UCSD-AML1 (cell line): ENCODE measurements at regions not wholly inside any gene's neighbourhood (a gene's known extent, or its start where the extent isn't known, plus 50 kb on each side); places are given as distances from the start of the nearest gene placed in this dataset.
"Not testable (repeated sequence)": the region's sequence is repeated elsewhere in the genome, so short reads cannot be mapped to it uniquely, and the experiment has no call there.

Experiments
- DNase-seq: peaks from one replicate; lab custom pipeline; 2025; ENCODE audit not compliant: unreplicated experiment; lab: John Stamatoyannopoulos, UW

DNA sequence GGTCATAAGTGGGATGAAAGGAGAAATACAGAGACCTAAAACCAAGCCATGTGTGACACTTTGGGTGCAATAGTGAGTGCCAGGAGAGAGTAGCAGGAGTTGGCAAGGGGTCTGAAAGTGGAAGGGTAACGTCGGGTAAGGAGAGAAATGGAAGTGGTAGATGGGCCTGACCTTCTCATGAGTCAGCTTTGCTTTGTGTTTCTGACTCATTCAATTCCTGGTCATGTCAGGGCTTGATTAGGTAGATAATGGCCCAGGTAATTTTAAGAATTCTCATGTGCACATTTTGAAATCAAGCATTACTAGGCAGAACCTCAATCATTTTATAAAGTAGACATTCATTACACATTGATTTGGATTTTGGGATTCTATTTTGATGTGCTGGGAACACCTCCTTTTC, 262.5 kb downstream of the SOX2 start:
- DNase-seq, result no peak

DNA sequence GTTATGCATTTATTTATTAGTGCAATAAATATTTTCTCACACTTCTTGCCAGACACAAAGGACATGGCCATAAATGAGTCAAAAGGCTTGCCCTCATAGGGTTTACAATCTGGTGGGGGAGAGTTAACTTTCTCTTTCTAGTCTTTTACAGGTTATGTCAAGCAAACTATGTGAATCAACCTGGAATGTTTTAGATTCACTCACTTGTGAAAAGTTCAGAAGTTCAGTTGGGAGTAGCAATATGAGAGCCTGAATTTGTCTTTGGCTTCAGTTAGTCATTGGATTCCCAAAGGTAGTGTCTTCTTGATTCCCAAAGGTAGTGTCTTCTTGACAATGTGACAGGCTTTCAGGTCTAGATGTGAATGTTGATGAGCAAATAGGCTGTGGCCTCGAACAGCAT, 264.8 kb downstream of the SOX2 start:
- DNase-seq, result no peak

DNA sequence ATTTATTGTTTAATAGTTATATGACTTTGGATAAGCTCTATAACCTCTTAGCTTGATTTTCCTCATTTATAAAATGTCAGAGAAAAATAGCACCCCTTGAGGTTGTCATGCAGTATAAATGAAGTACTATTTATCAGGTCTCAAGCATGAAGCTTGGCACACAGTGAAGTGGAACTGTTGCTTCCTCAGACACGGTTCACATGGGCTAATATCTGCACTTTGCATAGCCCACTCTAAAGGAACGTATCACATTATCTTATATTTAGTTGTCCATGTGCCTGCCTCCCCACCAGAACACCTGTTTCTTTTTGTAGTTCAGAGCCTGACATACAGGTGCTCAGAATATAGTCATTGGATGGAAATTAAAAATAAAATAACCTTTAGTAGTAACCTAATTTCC, 273.7 kb downstream of the SOX2 start:
- DNase-seq, result no peak

DNA sequence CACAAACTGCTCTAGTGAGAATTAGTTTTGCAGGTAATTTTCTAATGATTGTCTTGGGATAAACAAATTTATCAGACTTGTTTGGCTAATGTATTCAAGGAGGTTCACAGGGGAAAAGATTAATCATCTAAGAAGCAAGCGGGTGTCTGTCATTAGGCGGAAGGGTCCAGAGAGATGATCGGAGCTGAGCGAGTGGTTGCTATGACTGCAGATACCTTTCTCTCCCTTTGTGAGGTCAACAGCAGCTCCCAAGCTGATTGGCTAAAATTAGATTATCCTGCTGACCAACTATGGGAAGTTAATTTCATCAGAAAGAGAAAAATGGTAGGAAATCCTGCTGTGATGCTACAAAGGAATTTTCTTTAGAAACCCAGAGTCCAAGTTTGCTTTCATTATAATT, 276.0 kb downstream of the SOX2 start:
- DNase-seq, result no peak

DNA sequence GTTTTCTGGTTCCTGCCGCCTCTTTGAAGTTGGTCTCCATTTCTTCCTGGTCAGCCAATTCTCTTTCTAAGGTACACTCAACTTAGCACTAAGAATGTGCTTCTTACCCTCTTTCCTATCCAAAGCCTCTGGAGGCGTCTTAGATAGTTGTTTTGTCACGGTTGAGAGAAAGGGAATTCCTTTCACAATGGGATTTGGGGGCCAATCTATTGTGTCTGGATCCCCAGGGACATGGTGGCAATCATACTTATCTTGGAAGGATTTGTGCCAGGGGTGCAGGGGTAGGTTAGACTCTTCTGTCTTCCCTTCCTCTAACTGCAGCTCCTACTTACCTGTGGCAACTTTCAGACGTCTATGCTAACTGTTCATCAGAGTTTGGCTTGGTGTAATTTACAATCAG, 287.1 kb downstream of the SOX2 start:
- DNase-seq, result no peak

DNA sequence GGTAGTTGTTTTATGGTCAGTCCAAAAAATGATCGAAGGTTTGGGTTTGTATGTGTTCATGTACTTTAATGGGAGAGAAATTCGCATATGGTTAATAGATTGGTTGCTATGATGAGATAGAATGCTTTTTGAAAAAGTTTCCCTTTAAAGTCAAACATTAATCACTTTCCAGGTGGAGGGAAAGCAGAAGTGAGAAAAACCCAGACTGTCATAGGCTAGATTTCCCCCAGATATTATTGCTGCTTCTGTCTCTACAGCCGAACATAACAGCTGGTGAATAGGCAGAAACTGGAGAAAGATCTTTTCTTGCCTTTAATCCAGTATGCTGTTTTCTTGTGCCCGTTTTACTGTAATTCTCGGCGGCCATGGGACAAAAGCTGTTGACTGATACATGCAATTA, 287.6 kb downstream of the SOX2 start:
- no peak for DNase-seq

DNA sequence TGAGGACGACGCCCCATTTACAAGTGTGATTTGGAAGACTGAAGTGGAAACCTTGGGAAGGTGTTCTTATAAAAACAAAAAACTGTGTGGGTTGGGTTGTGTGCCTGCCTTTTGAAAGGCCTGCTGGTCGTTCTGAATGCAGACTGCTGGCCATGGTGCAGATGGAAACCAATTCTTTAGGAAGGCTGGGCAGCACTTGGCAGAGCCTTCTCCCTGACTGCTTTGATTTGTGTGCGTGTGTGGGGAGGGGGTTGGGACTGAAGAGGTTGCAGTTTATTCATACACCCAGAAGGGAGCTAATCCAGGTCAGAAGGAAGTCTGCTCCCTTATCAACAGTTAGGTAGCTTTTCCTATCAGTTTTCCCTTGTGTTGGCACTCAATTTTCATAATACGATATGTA, 288.7 kb downstream of the SOX2 start:
- DNase-seq, result no peak

DNA sequence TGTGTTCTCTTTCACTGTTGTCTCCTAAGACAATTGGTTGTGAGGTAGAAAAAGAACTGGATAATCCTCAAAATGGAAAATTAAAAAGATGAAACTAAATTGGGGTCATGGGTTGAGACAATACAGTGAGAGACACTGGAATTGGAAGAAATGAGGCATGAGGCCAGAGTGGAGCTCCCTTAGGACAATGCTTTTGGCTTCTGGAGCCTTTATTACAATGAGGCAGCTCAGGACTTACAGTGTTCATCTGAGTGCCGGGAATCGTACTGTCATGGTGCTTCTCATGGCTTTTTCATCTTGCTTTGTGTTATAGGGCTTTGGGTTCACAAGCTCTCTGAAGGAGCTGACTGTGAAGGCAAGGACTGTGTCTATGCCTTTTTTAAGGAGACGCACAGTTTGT, 293.5 kb downstream of the SOX2 start:
- no peak for DNase-seq

DNA sequence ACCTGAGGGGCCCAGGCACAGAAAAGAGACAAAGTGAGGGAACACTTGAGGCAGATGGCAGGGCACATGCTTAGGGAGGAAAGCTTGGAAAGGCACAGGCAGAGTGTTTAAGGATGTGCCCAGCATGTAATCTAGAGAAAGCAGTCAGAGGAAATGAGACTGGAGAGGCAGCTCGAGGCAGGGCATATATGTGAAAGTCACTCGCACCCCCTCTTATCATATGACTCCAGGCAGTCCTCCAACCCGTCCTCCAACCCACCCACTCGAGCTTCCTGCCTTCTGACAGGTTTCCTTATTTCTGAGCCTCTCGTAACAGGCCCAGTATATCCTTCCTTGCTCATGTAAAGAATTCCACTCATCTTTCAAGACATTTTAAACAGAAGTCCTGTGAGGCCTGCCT, 294.0 kb downstream of the SOX2 start:
- DNase-seq, result peak; percentile 13

DNA sequence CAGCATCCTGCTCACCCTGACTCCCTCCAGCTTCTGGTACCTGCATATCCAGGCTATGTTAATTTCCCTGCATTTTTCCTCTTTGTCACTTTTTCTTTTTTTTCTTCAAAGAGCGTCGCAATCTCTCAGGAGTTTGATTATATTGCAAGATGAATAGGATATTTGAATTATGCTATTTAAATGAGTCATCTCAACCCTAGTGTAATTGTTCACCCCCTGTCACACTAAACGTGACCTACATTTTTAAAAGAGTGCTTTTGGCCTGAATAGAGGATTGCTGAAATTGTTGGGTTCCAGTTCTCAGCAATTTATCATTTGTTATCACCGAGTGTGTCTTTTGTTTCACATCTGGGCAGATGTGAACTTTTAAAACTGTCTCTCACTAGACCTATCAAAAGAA, 294.7 kb downstream of the SOX2 start:
- no peak for DNase-seq

DNA sequence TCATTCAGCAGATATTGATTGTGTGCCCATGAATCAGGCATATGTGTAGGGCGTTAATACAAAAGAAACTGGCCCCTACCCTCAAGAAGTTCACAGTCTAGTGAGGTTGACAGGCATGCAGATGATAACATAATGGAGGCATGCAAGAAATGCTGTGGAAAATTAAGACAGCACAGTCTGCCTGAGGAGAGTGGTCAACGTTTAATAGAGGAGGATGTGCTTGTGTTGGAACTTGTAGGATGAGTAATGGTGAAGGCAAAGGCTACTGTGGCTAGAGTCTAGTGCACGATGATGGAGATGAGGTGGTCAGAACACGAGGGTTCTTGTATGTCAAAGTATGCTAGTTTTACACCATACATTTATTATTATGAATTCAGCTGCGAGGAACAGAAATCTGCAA, 295.7 kb downstream of the SOX2 start:
- DNase-seq, result no peak

DNA sequence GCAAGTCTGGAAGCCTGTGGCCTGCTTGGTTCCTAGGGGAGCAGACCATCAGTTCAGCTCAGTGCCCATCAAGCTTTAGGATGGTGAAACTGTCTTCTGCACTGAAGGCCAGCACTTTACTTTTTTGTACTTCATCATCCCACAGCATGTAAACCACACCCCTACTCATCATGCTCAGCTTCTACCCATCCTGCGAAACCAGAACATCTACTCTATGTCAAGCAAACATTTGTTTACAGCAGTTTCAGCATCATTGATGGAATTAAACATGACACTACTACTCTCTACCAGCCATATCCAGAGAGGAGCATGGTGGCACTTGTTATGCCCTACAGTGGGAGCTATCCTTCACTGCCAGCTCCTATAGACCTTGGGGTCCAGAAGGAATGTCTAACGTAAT, 306.6 kb downstream of the SOX2 start:
- no peak for DNase-seq

DNA sequence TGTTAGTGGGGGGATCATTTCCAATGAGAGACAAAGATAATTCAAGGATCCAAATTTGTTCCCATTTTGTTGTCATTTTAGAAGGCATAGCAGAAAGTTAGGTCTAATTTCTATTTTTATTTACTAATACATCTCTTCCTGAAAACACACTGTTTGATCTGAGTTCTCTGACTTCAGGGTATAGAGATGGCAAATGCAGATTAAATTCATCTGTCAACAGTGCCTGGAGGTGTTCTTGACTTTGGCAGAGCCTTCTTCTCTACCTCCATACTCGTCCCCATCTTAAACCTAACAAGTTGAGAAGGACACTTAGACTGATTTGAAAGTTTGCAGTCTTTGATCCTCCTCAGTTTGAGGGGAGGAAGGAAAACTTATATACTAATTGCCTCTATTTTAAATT, 308.2 kb downstream of the SOX2 start:
- DNase-seq, result no peak

DNA sequence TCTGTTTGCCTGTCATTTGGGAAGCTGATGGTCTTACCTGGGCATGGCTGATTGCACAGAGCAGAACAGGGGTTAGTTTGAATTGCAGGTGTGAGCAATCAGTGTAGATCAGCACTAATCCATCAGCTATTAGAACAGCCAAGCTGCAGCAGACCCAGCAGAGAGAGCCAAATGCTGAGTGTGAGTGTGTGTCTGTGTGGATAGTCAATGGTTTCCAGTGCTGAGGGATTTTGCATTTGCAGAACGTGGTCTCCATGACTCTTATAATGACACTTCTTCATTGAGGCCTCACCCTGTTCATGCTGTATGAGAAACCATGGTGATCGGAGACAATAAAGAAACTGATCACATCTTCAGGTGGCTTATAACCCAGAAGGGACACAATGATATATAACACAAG, 312.1 kb downstream of the SOX2 start:
- no peak for DNase-seq

DNA sequence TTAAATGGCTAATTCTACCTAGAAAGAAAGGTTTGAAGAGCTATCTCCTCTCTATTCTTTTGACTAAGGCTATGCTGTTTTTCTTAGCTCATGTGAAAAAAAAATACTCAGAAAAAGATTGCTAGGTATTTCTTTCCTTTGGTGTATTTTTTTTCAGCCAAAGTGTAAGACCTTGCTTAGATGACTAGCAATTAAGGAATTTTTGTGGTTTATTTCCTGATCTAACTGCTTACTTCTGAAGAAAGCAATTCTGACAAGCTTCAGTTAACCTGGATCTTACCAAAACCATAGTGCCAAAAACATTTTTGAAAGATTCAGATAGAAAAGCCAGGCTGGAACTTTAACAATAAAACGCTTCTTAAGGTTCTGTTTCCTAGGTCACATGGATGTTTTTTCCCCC, 315.6 kb downstream of the SOX2 start:
- DNase-seq, result no peak

DNA sequence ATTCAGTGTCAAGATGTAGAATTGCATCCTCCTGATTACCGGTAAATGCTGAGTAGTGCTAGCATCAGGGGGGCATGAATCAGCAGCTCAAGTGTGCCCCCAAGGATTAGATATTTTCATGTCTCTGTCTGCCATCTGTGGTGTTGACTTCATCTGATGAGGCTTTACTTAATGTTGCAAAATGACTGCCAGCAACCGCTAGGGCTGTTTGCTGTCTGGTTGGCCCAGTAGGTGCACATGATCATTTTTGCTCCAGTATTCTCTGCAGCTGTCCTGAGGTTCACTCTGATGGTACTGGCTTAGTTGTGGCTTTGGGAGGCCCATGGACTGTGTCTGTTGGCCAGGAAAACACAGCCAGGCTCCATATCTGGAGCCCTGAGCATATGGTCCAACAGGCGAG, 316.4 kb downstream of the SOX2 start:
- no peak for DNase-seq

DNA sequence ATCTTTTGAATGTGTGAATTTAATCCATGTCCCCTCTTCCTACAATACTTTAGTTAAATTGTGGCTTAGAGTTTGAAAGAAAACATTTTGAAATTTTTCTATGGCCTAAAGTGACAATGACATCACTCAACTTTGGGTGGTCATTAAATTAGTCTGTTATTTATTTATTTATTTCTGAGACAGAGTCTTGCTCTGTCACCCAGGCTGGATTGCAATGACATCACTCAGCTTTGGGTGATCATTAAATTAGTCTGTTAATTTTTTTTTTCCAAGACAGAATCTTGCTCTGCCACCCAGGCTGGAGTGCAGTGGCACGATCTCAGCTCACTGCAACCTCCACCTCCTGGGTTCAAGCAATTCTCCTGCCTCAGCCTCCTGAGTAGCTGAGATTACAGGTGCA, 322.5 kb downstream of the SOX2 start:
- DNase-seq, result not testable (repeated sequence)

DNA sequence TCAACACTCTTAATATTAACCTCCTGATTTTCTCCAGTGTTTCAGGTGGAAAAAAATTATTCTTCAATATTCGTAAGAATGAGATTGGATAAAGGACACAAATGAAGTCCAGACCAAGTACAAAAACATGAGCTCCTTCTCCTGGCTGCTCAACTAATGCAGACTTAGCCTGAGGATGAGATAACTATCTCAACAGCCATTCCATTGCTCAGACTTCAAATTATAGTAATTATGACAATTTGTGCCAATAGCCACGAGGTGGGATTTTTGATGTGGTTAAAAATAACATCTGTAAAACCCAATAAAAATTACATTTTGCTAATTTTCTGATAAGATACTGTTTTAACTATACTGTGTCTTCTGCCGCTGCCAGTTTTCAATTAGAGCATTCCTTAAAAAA, 323.6 kb downstream of the SOX2 start:
- DNase-seq, result no peak

DNA sequence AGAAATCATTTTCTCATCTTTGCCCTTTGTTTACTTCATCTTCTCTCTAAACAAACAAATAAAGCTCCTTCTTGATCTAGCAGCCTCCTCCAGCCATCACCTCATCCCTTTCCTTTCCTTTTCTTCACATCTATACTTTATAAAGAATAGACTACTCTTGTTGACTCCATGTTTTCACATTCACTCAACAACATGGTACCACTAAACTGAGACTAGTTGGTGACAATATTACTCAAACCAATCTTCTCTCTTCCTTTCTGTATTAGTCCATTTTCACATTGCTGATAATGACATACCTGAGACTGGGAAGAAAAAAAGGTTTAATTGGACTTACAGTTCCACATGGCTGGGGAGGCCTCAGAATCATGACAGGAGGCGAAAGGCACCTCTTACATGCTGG, 324.7 kb downstream of the SOX2 start:
- DNase-seq, result no peak

DNA sequence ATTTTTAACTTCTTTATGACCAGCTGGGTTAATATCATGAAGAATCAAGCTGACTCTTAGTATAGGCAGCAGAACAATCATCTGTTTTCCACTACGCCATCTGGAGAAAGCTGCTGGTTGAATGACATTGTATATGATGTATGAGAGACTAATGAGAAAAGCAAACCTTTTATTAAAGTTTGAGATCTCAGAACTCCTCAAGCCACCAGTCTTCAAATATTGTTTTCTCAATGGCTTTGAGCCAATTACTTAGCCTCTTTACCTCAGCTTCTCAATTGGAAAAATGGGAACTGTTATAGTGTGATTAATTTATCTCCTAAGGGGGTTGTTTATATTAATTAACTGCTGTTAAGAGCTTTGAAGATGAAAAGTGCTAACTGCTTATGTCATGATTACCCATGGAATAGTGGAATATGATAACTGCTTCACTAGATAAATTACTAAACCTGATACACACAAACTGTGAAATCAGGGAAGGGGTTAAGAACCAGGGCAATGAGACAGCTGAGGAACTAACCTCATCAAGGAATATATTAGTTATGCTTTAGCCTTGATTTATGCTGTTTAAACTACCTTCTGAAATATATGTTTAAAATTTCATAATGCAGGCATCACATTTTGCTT, 330.1 kb downstream of the SOX2 start:
- no peak for DNase-seq

DNA sequence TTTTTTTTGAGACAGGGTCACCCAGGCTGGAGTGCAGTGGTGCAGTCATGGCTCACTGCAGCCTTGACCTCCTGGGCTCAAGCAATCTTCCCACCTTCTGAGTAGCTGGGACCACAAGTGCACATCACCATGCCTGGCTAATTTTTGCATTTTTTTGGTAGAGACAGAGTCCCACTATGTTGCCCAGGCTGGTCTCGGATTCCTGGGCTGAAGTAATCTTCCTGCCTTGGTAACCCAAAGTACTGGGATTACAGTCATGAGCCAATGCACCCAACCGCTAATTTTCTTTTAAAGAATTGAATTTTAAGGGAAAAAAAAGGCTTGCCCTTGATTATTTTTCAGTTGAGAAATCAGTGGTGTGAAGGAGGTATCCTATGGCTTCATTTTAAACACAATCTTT, 334.0 kb downstream of the SOX2 start:
- DNase-seq, result no peak

DNA sequence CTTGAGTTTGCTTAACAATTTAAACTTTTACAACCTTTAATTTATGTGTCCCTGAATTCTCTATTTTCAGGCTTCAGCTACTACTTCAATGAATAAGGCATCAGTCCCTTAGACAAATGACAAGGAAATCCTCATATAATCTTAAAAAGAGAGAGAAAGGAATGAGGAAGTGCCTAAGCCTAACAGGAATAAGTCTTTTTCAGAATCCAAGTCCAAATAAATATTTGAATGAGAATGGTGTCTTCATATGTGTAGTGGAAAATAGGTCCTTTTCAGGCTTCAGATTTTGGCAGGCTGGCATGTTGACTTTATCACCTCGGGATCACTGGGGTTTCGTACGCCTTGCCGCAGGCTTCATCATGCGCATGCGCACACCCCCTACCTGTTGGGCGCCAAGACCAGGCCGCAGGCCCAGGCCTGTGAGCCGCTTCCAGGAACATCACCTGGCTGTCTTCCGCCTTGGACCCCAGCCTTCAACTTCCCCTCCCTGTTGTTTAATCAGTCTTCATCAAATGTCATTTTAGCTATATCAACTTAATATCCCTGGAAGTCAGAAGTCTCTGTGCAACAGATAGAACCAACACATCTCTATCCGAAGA, 334.5 kb downstream of the SOX2 start:
- no peak for DNase-seq

DNA sequence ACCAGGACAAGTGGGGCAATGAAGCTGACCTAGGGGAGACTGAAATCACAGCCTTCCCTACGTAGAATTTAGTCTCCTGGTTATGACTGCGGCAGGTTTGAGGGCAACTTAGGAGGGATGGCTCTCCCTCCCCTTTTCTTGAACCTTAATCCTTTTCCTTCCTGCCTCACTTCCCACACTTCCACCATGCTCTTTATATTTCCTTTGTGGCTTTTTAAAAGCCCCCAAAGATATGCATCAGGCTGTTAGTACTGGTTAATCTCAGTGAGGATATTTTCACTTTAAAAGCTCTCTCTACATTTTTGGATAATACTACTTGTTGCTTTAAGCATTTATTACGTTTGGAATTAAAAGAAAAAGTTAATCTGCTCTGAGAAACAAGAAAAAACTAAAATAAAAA, 339.2 kb downstream of the SOX2 start:
- DNase-seq, result no peak
